A549 (cell line): ENCODE measurements at regions not wholly inside any gene's neighbourhood (a gene's known extent, or its start where the extent isn't known, plus 50 kb on each side); places are given as distances from the start of the nearest gene placed in this dataset.

Experiments
- ATAC-seq, 2 experiments: fragments of 200-7000 bp in 1 of 2; fragments of >200 bp in 1 of 2; cut with Nextera tagmentation in 1 of 2; cut with Tn5 transposase in 1 of 2; 3 replicates each; pipeline versions ENCODE4 v1.8.0 to v1.9.1; 2018 to 2020; ENCODE audit warnings: mild to moderate bottlenecking in 1 of 2, moderate library complexity in 1 of 2
- CTCF ChIA-PET: fragments of 300-600 bp; sonication (Branson Sonifier 250); formaldehyde crosslinking; extraction: SDS; loops from one replicate; lab custom pipeline; 2021; ENCODE audit warnings: antibody characterized with exemption, inconsistent platforms; lab: Yijun Ruan, JAX
- POLR2A ChIA-PET: fragments of 350-600 bp; formaldehyde crosslinking; extraction: SDS; loops from one replicate; lab custom pipeline; 2021; ENCODE audit warnings: antibody characterized with exemption, inconsistent platforms; lab: Yijun Ruan, JAX
- DNase-seq, 2 experiments: peaks; one replicate each; pipeline versions ENCODE4 v3.0.0 to v3.0.0-alpha.2; 2011 to 2016; ENCODE audit warnings: low read depth in 1 of 2, low spot score in 1 of 2
- FAIRE-seq: peaks from 2 replicates; lab custom pipeline; 2011; peaks lifted over from hg19 to GRCh38; lab: Jason Lieb, UNC
- H3K27ac ChIP-seq, 2 experiments: fragments of >200 bp; sonication (Bioruptor Twin); formaldehyde crosslinking; 3 replicates each; pipeline ENCODE4 v1.5.1; 2016 to 2017
- H3K4me1 ChIP-seq: fragments of >200 bp; sonication (Bioruptor Twin); formaldehyde crosslinking; 3 replicates; pipeline ENCODE4 v1.6.1; 2016
- H3K4me2 ChIP-seq: fragments of >200 bp; sonication (Bioruptor Twin); formaldehyde crosslinking; 3 replicates; pipeline ENCODE4 v1.6.1; 2016
- H3K4me3 ChIP-seq: fragments of >200 bp; sonication (Bioruptor Twin); formaldehyde crosslinking; 3 replicates; pipeline ENCODE4 v1.5.1; 2016
- H3K9me3 ChIP-seq: fragments of >200 bp; sonication (Bioruptor Twin); formaldehyde crosslinking; 3 replicates; pipeline ENCODE4 v1.6.1; 2016
- BHLHE40 ChIP-seq: IDR thresholded peaks from 2 replicates; pipeline ENCODE4 v1.6.1; 2012; ENCODE audit warnings: low read depth, low read length, inconsistent platforms
- CEBPB ChIP-seq, 2 experiments: fragments of >200 bp in 1 of 2; sonication (Bioruptor Twin) in 1 of 2; formaldehyde crosslinking in 1 of 2; IDR thresholded peaks; 2 replicates each; pipeline ENCODE4 v1.6.1; 2012 to 2016
- CHD2 ChIP-seq: fragments of 150-350 bp; IDR thresholded peaks from 2 replicates; pipeline ENCODE4 v1.6.1; 2014; ENCODE audit warnings: low read length; ENCODE audit not compliant: partially characterized antibody
- EHF ChIP-seq: fragments of 250-450 bp; sonication (Bioruptor Pico); IDR thresholded peaks from 2 replicates; pipeline ENCODE4 v1.5.0; 2020; ENCODE audit warnings: mild to moderate bottlenecking
- ESRRA ChIP-seq: fragments of 150-350 bp; IDR thresholded peaks from 2 replicates; pipeline ENCODE4 v1.6.1; 2014; ENCODE audit warnings: mild to moderate bottlenecking, low read length, borderline replicate concordance
- FOSL2 ChIP-seq, 2 experiments: fragments of 450-650 bp in 1 of 2; fragments of >200 bp in 1 of 2; sonication (Bioruptor Twin) in 1 of 2; formaldehyde crosslinking; IDR thresholded peaks; 2 replicates each; pipeline versions ENCODE4 v1.5.0 to v1.6.1; 2016 to 2020; ENCODE audit warnings: mild to moderate bottlenecking in 1 of 2, moderate library complexity in 1 of 2
- FOXS1 ChIP-seq: fragments of 250-450 bp; sonication (Bioruptor Pico); IDR thresholded peaks from 2 replicates; pipeline ENCODE4 v1.5.0; 2020; ENCODE audit warnings: mild to moderate bottlenecking, moderate library complexity
- GATA3 ChIP-seq: IDR thresholded peaks from 2 replicates; pipeline ENCODE4 v1.6.1; 2012; ENCODE audit warnings: borderline replicate concordance
- MYC ChIP-seq: IDR thresholded peaks from 2 replicates; pipeline ENCODE4 v1.6.1; 2012; ENCODE audit warnings: mild to moderate bottlenecking, inconsistent platforms, low read length, improper control_type of control experiment, borderline replicate concordance
- NFE2L2 ChIP-seq: fragments of 150-350 bp; conservative IDR thresholded peaks from 2 replicates; pipeline ENCODE4 v1.6.1; 2014; ENCODE audit warnings: low read length
- NPAS2 ChIP-seq: fragments of 250-450 bp; sonication (Bioruptor Pico); IDR thresholded peaks from 2 replicates; pipeline ENCODE4 v1.8.0; 2022; ENCODE audit warnings: mild to moderate bottlenecking, moderate library complexity, borderline replicate concordance
- NR3C1 ChIP-seq: fragments of >200 bp; sonication (Bioruptor Twin); formaldehyde crosslinking; IDR thresholded peaks from 3 replicates; pipeline ENCODE4 v1.6.1; 2017
- POLR2A ChIP-seq: IDR thresholded peaks from 2 replicates; pipeline ENCODE4 v1.6.1; 2012; ENCODE audit warnings: mild to moderate bottlenecking, low read length
- POLR2AphosphoS2 ChIP-seq: conservative IDR thresholded peaks from 2 replicates; pipeline ENCODE4 v1.6.1; 2012; ENCODE audit warnings: low read length, improper control_type of control experiment, inconsistent platforms
- RAD21 ChIP-seq, 2 experiments: fragments of >200 bp in 1 of 2; sonication (Bioruptor Twin) in 1 of 2; formaldehyde crosslinking in 1 of 2; IDR thresholded peaks in 1 of 2; conservative IDR thresholded peaks in 1 of 2; 2 replicates in 1 of 2; 3 replicates in 1 of 2; pipeline ENCODE4 v1.6.1; 2012 to 2018; ENCODE audit warnings: inconsistent platforms in 1 of 2
- RFX5 ChIP-seq: fragments of 450-650 bp; IDR thresholded peaks from 2 replicates; pipeline ENCODE4 v1.7.1; 2014; ENCODE audit warnings: antibody characterized with exemption, mild to moderate bottlenecking, moderate library complexity
- RNF2 ChIP-seq: fragments of 200-600 bp; sonication (generic); IDR thresholded peaks from 2 replicates; pipeline ENCODE4 v1.6.1; 2016; ENCODE audit warnings: low read depth, mild to moderate bottlenecking, antibody characterized with exemption, moderate library complexity, borderline replicate concordance
- ZFP36 ChIP-seq: fragments of 450-650 bp; IDR thresholded peaks from 2 replicates; pipeline ENCODE4 v1.6.1; 2014; ENCODE audit warnings: borderline replicate concordance; ENCODE audit not compliant: partially characterized antibody
- ZSCAN20 ChIP-seq: fragments of 250-450 bp; sonication (Bioruptor Pico); IDR thresholded peaks from 2 replicates; pipeline ENCODE4 v1.8.0; 2022; ENCODE audit warnings: mild to moderate bottlenecking, moderate library complexity
- WGBS: methylation state at CpG from one replicate; pipeline ENCODE4 v1.1.6; 2017; ENCODE audit errors: missing lambda C conversion rate; 5-methylcytosine and 5-hydroxymethylcytosine counted together
- TF ChIP-seq, protein P1 (sequence below): fragments of 250-450 bp; sonication (Bioruptor Pico); IDR thresholded peaks from 2 replicates; pipeline ENCODE4 v1.5.0; 2021; ENCODE audit warnings: mild to moderate bottlenecking, moderate library complexity, borderline replicate concordance
- TF ChIP-seq, protein P2 (sequence below): IDR thresholded peaks from 2 replicates; pipeline ENCODE4 v1.6.1; 2012; ENCODE audit warnings: low read depth, borderline replicate concordance
- TF ChIP-seq, protein P3 (sequence below): IDR thresholded peaks from 2 replicates; pipeline ENCODE4 v1.6.1; 2012
- TF ChIP-seq, protein P4 (sequence below): fragments of 250-450 bp; sonication (Bioruptor Pico); IDR thresholded peaks from 2 replicates; pipeline ENCODE4 v1.5.0; 2020; ENCODE audit warnings: low read depth, mild to moderate bottlenecking, moderate library complexity

DNA sequence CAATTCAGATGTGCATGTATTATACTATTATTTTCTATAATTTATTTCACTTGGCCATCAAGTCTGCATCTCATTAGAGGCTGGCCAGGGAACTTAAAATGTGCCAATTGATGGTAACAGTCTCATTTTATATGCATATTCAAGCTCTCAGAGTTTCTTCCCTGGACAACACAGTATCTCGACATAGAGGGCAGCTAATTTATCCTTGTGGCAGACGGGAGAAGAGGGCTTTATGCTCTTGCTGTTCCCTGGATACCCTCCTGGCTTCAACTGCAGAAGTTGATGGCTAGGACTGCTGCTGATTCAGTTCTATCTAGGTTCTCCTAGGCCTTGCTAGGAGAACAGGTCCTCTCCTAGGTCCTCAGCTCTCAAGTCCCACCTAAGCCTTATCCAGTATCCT is 99.1 kb upstream of the NPHP3 start:
- no peak for DNase-seq
- TF ChIP-seq RNF2 (no peak), GATA3 (no peak), RAD21 (conservative IDR thresholded peaks at IDR 0.05 in 1 of 2, IDR thresholded peaks at IDR 0.05 in 1 of 2) (no peak), MYC (no peak), ZFP36 (no peak), RFX5 (no peak), NPAS2 (no peak), EHF (CRISPR knock-in tag) (no peak), CHD2 (no peak), CEBPB (IDR thresholded peaks at IDR 0.05) (no peak), FOSL2 (IDR thresholded peaks at IDR 0.05) (no peak), FOSL2 (CRISPR knock-in tag; IDR thresholded peaks at IDR 0.05) (no peak), POLR2A (no peak)
- TF ChIP-seq, protein P1, sequence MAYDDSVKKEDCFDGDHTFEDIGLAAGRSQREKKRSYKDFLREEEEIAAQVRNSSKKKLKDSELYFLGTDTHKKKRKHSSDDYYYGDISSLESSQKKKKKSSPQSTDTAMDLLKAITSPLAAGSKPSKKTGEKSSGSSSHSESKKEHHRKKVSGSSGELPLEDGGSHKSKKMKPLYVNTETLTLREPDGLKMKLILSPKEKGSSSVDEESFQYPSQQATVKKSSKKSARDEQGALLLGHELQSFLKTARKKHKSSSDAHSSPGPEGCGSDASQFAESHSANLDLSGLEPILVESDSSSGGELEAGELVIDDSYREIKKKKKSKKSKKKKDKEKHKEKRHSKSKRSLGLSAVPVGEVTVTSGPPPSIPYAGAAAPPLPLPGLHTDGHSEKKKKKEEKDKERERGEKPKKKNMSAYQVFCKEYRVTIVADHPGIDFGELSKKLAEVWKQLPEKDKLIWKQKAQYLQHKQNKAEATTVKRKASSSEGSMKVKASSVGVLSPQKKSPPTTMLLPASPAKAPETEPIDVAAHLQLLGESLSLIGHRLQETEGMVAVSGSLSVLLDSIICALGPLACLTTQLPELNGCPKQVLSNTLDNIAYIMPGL (CRISPR knock-in tag): no peak
- TF ChIP-seq, protein P2, sequence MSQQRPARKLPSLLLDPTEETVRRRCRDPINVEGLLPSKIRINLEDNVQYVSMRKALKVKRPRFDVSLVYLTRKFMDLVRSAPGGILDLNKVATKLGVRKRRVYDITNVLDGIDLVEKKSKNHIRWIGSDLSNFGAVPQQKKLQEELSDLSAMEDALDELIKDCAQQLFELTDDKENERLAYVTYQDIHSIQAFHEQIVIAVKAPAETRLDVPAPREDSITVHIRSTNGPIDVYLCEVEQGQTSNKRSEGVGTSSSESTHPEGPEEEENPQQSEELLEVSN: no peak
- TF ChIP-seq, protein P3, sequence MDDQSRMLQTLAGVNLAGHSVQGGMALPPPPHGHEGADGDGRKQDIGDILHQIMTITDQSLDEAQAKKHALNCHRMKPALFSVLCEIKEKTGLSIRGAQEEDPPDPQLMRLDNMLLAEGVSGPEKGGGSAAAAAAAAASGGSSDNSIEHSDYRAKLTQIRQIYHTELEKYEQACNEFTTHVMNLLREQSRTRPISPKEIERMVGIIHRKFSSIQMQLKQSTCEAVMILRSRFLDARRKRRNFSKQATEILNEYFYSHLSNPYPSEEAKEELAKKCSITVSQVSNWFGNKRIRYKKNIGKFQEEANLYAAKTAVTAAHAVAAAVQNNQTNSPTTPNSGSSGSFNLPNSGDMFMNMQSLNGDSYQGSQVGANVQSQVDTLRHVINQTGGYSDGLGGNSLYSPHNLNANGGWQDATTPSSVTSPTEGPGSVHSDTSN: no peak
- ChIA-PET CTCF (no interaction called here), POLR2A (no interaction called here)
- no peak overlapping the region for H3K4me2 ChIP-seq
- 0% methylated on average over 2 of the region's 2 CpGs for WGBS
- no peaks in the 10 kb centered on the region for H3K9me3 ChIP-seq
- no peak for ATAC-seq
- no peak for FAIRE-seq
- no peak overlapping the region for H3K27ac ChIP-seq
- no peak overlapping the region for H3K4me3 ChIP-seq
- no peaks in the 10 kb centered on the region for H3K4me1 ChIP-seq

DNA sequence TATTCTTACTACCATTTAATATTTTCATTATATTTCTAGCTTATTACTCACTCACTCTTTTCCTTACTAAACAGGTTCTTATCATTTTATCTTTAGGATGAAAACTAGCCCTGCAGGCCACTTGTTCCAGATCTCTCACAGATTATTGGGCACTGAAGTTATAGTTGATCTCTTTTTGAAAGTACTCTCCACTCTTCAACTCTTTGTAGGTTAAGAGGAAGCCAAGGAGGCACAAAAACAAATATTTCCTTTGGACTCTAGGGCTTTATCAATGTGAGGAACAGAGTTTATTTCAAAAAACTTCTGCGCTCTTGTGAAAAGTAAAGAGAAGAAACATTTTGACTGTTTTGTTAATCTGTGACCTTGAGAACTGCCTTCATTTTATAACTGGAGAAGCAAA is 96.0 kb upstream of the NPHP3 start:
- CTCF ChIA-PET: no interaction called here
- H3K27ac ChIP-seq: no peak overlapping the region
- POLR2A ChIA-PET: no interaction called here
- no peak for TF ChIP-seq BHLHE40
- no peak for TF ChIP-seq RNF2
- TF ChIP-seq, protein P4, sequence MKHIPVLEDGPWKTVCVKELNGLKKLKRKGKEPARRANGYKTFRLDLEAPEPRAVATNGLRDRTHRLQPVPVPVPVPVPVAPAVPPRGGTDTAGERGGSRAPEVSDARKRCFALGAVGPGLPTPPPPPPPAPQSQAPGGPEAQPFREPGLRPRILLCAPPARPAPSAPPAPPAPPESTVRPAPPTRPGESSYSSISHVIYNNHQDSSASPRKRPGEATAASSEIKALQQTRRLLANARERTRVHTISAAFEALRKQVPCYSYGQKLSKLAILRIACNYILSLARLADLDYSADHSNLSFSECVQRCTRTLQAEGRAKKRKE (CRISPR knock-in tag): no peak
- TF ChIP-seq FOXS1: no peak
- TF ChIP-seq ZSCAN20 (CRISPR knock-in tag): no peak
- no peak for TF ChIP-seq POLR2AphosphoS2
- no peak for TF ChIP-seq NR3C1
- TF ChIP-seq NFE2L2: no peak
- no peak for TF ChIP-seq ESRRA
- no peak for TF ChIP-seq RAD21 (conservative IDR thresholded peaks at IDR 0.05 in 1 of 2, IDR thresholded peaks at IDR 0.05 in 1 of 2)
- TF ChIP-seq, all 56 proteins: peak for 0
- WGBS: 88% methylated on average over 1 of the region's 1 CpG
- ATAC-seq (no peak), FAIRE-seq (no peak), DNase-seq (no peak)
- Histone ChIP-seq H3K4me1 (no peaks in the 10 kb centered on the region), H3K4me3 (no peak overlapping the region), H3K9me3 (no peaks in the 10 kb centered on the region), H3K4me2 (no peak overlapping the region)
